ENCODE measurements at regions not wholly inside any gene's neighbourhood (a gene's known extent, or its start where the extent isn't known, plus 50 kb on each side); places are given as distances from the start of the nearest gene placed in this dataset.

DNA sequence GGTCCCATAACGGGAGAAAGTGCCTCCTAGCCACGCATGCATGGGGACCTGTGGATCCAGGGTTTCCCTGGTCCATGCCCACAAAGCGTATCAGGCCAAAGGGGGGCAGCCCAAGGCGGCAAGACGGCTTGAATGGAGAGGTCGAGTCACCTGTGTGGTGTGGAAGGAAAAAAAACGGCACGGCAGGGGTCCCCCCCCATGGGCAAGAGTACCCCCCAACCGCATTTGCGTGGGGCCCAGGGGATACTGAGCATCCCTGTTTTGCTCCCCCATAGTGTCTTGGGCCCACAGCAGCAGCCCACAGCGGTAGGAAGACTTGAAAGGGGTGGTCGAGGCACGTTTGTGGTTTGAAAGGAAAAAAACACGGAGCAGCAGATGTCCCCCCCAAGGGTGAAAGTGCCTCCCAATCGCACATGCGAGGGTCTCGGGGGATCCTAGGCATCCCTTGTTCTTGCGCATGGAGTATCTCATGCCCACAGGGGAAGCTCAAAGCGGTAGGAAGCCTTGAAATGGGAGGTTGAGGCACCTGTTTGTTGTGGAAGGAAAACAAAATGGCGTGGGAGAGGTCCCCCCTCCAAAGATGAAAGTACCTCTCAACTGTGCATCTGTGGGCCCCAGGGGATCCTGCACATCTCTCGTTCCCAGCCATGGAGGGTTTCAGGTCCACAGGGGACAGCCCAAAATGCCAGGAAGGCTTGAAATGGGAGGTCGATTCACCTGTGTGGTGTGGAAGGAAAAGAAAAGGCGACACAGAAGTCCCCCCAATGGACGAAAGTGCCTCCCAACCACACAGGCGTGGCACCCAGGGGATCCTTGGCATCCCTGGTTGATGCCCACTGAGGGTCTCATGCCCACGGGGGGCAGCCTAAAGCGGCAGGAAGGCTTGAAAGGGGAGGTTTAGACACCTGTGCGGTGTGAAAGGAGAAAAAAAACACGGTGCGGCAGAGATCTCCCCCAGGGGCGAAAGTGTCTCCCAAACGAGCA is 577.5 kb downstream of the ALG10 start:
- TF ChIP-seq REST (IDR thresholded peaks at IDR 0.05), result no peak
- TF ChIP-seq, protein P1, sequence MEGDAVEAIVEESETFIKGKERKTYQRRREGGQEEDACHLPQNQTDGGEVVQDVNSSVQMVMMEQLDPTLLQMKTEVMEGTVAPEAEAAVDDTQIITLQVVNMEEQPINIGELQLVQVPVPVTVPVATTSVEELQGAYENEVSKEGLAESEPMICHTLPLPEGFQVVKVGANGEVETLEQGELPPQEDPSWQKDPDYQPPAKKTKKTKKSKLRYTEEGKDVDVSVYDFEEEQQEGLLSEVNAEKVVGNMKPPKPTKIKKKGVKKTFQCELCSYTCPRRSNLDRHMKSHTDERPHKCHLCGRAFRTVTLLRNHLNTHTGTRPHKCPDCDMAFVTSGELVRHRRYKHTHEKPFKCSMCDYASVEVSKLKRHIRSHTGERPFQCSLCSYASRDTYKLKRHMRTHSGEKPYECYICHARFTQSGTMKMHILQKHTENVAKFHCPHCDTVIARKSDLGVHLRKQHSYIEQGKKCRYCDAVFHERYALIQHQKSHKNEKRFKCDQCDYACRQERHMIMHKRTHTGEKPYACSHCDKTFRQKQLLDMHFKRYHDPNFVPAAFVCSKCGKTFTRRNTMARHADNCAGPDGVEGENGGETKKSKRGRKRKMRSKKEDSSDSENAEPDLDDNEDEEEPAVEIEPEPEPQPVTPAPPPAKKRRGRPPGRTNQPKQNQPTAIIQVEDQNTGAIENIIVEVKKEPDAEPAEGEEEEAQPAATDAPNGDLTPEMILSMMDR (IDR thresholded peaks at IDR 0.05; ENCODE audit: low read depth, low read length, missing input control), result no peak
- TF ChIP-seq GABPA (IDR thresholded peaks at IDR 0.05 in 1 of 2, conservative IDR thresholded peaks at IDR 0.05 in 1 of 2), result no peak
- TF ChIP-seq EGR1 (IDR thresholded peaks at IDR 0.05; ENCODE audit: low read depth in 2 of 2), result no peak
- no peak for TF ChIP-seq JUND (IDR thresholded peaks at IDR 0.05)
- no peak for TF ChIP-seq FOXA2 (IDR thresholded peaks at IDR 0.05)

Data from liver (tissue), 3 donors.